ENCODE measurements at regions not wholly inside any gene's neighbourhood (a gene's known extent, or its start where the extent isn't known, plus 50 kb on each side); places are given as distances from the start of the nearest gene placed in this dataset.

GRCh38 chr11:44408711-44409470 is 99.0 kb upstream of the ALX4 start:
- Histone ChIP-seq H3K36me3 (ENCODE audit: low read depth) (no peaks in the 10 kb centered on the region), H3K4me1 (ENCODE audit: low read depth) (no peaks in the 10 kb centered on the region), H3K9me3 (no peaks in the 10 kb centered on the region), H3K4me3 (no peak overlapping the region)
- DNase-seq (no peak), ATAC-seq (no peak)
- TF ChIP-seq CTCF (IDR thresholded peaks at IDR 0.05), result no peak
- intact Hi-C loops (cut with DNase I, micrococcal nuclease), result no loop called here

GRCh38 chr11:44409558-44410236 is 99.8 kb upstream of the ALX4 start:
- TF ChIP-seq CTCF (IDR thresholded peaks at IDR 0.05), result no peak
- H3K9me3 ChIP-seq, result no peaks in the 10 kb centered on the region
- H3K4me3 ChIP-seq, result no peak overlapping the region
- H3K4me1 ChIP-seq (ENCODE audit: low read depth), result no peaks in the 10 kb centered on the region
- H3K36me3 ChIP-seq (ENCODE audit: low read depth), result no peaks in the 10 kb centered on the region
- intact Hi-C loops (cut with DNase I, micrococcal nuclease), result no loop called here
- no peak for ATAC-seq
- peak in 1 of 3 donors; percentile 3 for DNase-seq

GRCh38 chr11:44416776-44417175 is 106.8 kb upstream of the ALX4 start:
- intact Hi-C loops (cut with DNase I, micrococcal nuclease), result no loop called here
- H3K36me3 ChIP-seq (ENCODE audit: low read depth), result no peaks in the 10 kb centered on the region
- ATAC-seq (no peak), DNase-seq (no peak)
- H3K4me3 ChIP-seq, result no peak overlapping the region
- no peaks in the 10 kb centered on the region for H3K9me3 ChIP-seq
- H3K4me1 ChIP-seq (ENCODE audit: low read depth), result no peaks in the 10 kb centered on the region
- TF ChIP-seq CTCF (IDR thresholded peaks at IDR 0.05), result no peak

GRCh38 chr11:44417731-44418455 is 108.0 kb upstream of the ALX4 start:
- Histone ChIP-seq H3K4me3 (no peak overlapping the region), H3K36me3 (ENCODE audit: low read depth) (no peaks in the 10 kb centered on the region), H3K9me3 (no peaks in the 10 kb centered on the region), H3K4me1 (ENCODE audit: low read depth) (no peaks in the 10 kb centered on the region)
- DNase-seq, result no peak
- ATAC-seq, result no peak
- intact Hi-C loops (cut with DNase I, micrococcal nuclease), result no loop called here
- TF ChIP-seq CTCF (IDR thresholded peaks at IDR 0.05), result no peak

GRCh38 chr11:44418456-44418830 is 108.5 kb upstream of the ALX4 start:
- ATAC-seq (no peak), DNase-seq (no peak)
- intact Hi-C loops (cut with DNase I, micrococcal nuclease), result no loop called here
- Histone ChIP-seq H3K4me3 (no peak overlapping the region), H3K9me3 (no peaks in the 10 kb centered on the region), H3K36me3 (ENCODE audit: low read depth) (no peaks in the 10 kb centered on the region), H3K4me1 (ENCODE audit: low read depth) (no peaks in the 10 kb centered on the region)
- no peak for TF ChIP-seq CTCF (IDR thresholded peaks at IDR 0.05)

Measured in mucosa of descending colon (tissue), 3 donors.